ENCODE measurements at regions not wholly inside any gene's neighbourhood (a gene's known extent, or its start where the extent isn't known, plus 50 kb on each side); places are given as distances from the start of the nearest gene placed in this dataset.

GRCh38 chr1:30525971-30526651, 197.3 kb downstream of the MATN1 start:
- TF ChIP-seq POLR2A (IDR thresholded peaks at IDR 0.05): no peak
- TF ChIP-seq CTCF (IDR thresholded peaks at IDR 0.05): no peak

Data from upper lobe of left lung (tissue), 4 donors.